ENCODE measurements at regions not wholly inside any gene's neighbourhood (a gene's known extent, or its start where the extent isn't known, plus 50 kb on each side); places are given as distances from the start of the nearest gene placed in this dataset.

GRCh38 chr2:41736105-41736567 is 311.7 kb upstream of the PKDCC start:
- no peak overlapping the region for H3K27ac ChIP-seq (ENCODE audit: low read depth in 1 of 2, low read length in 2 of 2)
- no peak for TF ChIP-seq EGR1 (IDR thresholded peaks at IDR 0.05; ENCODE audit: low read depth in 2 of 2)
- TF ChIP-seq, protein P1, sequence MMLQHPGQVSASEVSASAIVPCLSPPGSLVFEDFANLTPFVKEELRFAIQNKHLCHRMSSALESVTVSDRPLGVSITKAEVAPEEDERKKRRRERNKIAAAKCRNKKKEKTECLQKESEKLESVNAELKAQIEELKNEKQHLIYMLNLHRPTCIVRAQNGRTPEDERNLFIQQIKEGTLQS (IDR thresholded peaks at IDR 0.05): no peak
- no peak for TF ChIP-seq TAF1 (conservative IDR thresholded peaks at IDR 0.05)
- no peak for TF ChIP-seq NR2F2 (IDR thresholded peaks at IDR 0.05)
- TF ChIP-seq HNF4G (IDR thresholded peaks at IDR 0.05): no peak
- TF ChIP-seq, protein P2, sequence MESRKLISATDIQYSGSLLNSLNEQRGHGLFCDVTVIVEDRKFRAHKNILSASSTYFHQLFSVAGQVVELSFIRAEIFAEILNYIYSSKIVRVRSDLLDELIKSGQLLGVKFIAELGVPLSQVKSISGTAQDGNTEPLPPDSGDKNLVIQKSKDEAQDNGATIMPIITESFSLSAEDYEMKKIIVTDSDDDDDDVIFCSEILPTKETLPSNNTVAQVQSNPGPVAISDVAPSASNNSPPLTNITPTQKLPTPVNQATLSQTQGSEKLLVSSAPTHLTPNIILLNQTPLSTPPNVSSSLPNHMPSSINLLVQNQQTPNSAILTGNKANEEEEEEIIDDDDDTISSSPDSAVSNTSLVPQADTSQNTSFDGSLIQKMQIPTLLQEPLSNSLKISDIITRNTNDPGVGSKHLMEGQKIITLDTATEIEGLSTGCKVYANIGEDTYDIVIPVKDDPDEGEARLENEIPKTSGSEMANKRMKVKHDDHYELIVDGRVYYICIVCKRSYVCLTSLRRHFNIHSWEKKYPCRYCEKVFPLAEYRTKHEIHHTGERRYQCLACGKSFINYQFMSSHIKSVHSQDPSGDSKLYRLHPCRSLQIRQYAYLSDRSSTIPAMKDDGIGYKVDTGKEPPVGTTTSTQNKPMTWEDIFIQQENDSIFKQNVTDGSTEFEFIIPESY (IDR thresholded peaks at IDR 0.05): no peak
- no peak for TF ChIP-seq RXRA (IDR thresholded peaks at IDR 0.05)
- no peak for TF ChIP-seq MAX (IDR thresholded peaks at IDR 0.05)
- no peak for TF ChIP-seq REST (IDR thresholded peaks at IDR 0.05)
- TF ChIP-seq FOXA2 (IDR thresholded peaks at IDR 0.05): no peak
- TF ChIP-seq, protein P3, sequence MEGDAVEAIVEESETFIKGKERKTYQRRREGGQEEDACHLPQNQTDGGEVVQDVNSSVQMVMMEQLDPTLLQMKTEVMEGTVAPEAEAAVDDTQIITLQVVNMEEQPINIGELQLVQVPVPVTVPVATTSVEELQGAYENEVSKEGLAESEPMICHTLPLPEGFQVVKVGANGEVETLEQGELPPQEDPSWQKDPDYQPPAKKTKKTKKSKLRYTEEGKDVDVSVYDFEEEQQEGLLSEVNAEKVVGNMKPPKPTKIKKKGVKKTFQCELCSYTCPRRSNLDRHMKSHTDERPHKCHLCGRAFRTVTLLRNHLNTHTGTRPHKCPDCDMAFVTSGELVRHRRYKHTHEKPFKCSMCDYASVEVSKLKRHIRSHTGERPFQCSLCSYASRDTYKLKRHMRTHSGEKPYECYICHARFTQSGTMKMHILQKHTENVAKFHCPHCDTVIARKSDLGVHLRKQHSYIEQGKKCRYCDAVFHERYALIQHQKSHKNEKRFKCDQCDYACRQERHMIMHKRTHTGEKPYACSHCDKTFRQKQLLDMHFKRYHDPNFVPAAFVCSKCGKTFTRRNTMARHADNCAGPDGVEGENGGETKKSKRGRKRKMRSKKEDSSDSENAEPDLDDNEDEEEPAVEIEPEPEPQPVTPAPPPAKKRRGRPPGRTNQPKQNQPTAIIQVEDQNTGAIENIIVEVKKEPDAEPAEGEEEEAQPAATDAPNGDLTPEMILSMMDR (IDR thresholded peaks at IDR 0.05; ENCODE audit: low read depth, low read length, missing input control): no peak
- no peak for TF ChIP-seq FOXA1 (IDR thresholded peaks at IDR 0.05)
- no peak for TF ChIP-seq HNF4A (conservative IDR thresholded peaks at IDR 0.05)
- no peak for TF ChIP-seq GABPA (IDR thresholded peaks at IDR 0.05 in 1 of 2, conservative IDR thresholded peaks at IDR 0.05 in 1 of 2)
- no peak for TF ChIP-seq SP1 (IDR thresholded peaks at IDR 0.05)
- no peak for TF ChIP-seq JUND (IDR thresholded peaks at IDR 0.05)
- TF ChIP-seq RAD21 (IDR thresholded peaks at IDR 0.05): no peak
- no peak for TF ChIP-seq YY1 (IDR thresholded peaks at IDR 0.05)

More at GRCh38 chr2:41736105-41736567, 311.7 kb upstream of the PKDCC start:
- no peak overlapping the region for H3K4me3 ChIP-seq (ENCODE audit: low read depth in 1 of 3, low read length in 3 of 3)
- no peak for DNase-seq (ENCODE audit: low spot score)
- H3K36me3 ChIP-seq (ENCODE audit: control insufficient read depth in 4 of 4, insufficient read depth in 3 of 4, low read depth in 1 of 4, low read length in 3 of 4): no peaks in the 10 kb centered on the region
- no peaks in the 10 kb centered on the region for H3K27me3 ChIP-seq (ENCODE audit: control insufficient read depth in 4 of 4, insufficient read depth in 4 of 4, low read length in 3 of 4)
- no peaks in the 10 kb centered on the region for H3K9me3 ChIP-seq (ENCODE audit: control insufficient read depth in 4 of 4, low read length in 3 of 4)
- H3K9ac ChIP-seq (ENCODE audit: low read depth in 1 of 2, low read length in 2 of 2): no peak overlapping the region
- H3K4me1 ChIP-seq (ENCODE audit: control insufficient read depth in 4 of 4, insufficient read depth in 4 of 4, low read length in 3 of 4): no peaks in the 10 kb centered on the region
- 79% methylated on average over 5 of the region's 5 CpGs for WGBS
